IMR-90 (cell line): ENCODE measurements at regions not wholly inside any gene's neighbourhood (a gene's known extent, or its start where the extent isn't known, plus 50 kb on each side); places are given as distances from the start of the nearest gene placed in this dataset.

ENCODE experiments used
- POLR2A ChIP-seq: IDR thresholded peaks from 2 replicates; pipeline ENCODE4 v1.6.1; 2012; ENCODE audit warnings: mild to moderate bottlenecking, low read depth, low read length
- RAD21 ChIP-seq: IDR thresholded peaks from 2 replicates; pipeline ENCODE4 v1.6.1; 2012; ENCODE audit warnings: low read length, improper control_type of control experiment
- TF ChIP-seq, protein P1 (sequence below): conservative IDR thresholded peaks from 2 replicates; pipeline ENCODE4 v1.5.1; 2012; ENCODE audit warnings: mild to moderate bottlenecking, low read depth, low read length, improper control_type of control experiment

DNA sequence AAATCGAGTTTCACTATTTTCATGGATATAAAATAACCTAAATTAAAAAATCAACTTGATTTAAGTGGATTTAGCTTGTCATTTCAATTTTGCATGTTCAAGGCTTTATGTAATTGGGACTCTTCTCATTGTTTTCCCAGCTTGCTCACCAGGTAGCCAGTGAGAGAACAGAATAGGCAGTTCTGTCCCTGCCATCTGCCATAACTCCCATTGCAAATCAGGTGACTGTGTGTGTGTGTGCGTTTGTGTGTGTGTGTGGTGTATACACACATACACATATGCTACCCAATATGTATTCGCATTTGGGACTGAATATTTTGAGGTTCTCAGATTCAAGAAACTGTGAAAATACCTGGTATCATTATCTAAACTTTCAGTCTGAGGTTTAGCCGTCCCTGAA lies 1069.8 kb downstream of the IGSF11 start:
- no peak for TF ChIP-seq RAD21
- no peak for TF ChIP-seq POLR2A
- TF ChIP-seq, protein P1, sequence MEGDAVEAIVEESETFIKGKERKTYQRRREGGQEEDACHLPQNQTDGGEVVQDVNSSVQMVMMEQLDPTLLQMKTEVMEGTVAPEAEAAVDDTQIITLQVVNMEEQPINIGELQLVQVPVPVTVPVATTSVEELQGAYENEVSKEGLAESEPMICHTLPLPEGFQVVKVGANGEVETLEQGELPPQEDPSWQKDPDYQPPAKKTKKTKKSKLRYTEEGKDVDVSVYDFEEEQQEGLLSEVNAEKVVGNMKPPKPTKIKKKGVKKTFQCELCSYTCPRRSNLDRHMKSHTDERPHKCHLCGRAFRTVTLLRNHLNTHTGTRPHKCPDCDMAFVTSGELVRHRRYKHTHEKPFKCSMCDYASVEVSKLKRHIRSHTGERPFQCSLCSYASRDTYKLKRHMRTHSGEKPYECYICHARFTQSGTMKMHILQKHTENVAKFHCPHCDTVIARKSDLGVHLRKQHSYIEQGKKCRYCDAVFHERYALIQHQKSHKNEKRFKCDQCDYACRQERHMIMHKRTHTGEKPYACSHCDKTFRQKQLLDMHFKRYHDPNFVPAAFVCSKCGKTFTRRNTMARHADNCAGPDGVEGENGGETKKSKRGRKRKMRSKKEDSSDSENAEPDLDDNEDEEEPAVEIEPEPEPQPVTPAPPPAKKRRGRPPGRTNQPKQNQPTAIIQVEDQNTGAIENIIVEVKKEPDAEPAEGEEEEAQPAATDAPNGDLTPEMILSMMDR: no peak
